ENCODE measurements at regions not wholly inside any gene's neighbourhood (a gene's known extent, or its start where the extent isn't known, plus 50 kb on each side); places are given as distances from the start of the nearest gene placed in this dataset.

- TF ChIP-seq, protein P1, sequence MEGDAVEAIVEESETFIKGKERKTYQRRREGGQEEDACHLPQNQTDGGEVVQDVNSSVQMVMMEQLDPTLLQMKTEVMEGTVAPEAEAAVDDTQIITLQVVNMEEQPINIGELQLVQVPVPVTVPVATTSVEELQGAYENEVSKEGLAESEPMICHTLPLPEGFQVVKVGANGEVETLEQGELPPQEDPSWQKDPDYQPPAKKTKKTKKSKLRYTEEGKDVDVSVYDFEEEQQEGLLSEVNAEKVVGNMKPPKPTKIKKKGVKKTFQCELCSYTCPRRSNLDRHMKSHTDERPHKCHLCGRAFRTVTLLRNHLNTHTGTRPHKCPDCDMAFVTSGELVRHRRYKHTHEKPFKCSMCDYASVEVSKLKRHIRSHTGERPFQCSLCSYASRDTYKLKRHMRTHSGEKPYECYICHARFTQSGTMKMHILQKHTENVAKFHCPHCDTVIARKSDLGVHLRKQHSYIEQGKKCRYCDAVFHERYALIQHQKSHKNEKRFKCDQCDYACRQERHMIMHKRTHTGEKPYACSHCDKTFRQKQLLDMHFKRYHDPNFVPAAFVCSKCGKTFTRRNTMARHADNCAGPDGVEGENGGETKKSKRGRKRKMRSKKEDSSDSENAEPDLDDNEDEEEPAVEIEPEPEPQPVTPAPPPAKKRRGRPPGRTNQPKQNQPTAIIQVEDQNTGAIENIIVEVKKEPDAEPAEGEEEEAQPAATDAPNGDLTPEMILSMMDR (conservative IDR thresholded peaks at IDR 0.05; ENCODE audit: low read length): no peak
- no peak overlapping the region for H3K4me3 ChIP-seq (ENCODE audit: low read length)
- no peak for DNase-seq (ENCODE audit: low read depth)
Measured at GRCh38 chr2:235140801-235141081, 188.9 kb downstream of the SH3BP4 start.

GRCh38 chr2:235141411-235142128, 189.8 kb downstream of the SH3BP4 start:
- TF ChIP-seq, protein P1 (conservative IDR thresholded peaks at IDR 0.05; ENCODE audit: low read length): no peak
- H3K4me3 ChIP-seq (ENCODE audit: low read length): no peak overlapping the region
- DNase-seq (ENCODE audit: low read depth): no peak

DNA sequence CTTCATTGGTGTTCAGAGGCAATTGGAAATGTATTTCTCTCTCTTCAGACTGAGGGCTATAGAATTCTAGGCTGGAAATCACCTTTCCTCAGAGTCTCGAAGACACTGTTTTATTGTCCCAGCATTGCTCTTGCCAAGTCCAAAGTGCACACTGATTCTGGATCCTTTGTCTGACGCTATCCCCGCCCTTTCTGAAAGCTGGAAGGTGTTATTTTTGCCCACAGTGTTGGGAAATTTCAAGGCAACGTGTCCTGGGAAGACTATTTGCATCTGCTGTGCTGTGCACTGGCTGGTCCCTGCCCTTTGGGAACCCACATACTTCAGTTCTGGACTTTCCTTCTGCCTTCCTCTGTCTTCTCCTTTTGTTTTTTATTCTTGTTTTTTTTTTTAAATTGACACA, 190.8 kb downstream of the SH3BP4 start:
- TF ChIP-seq, protein P1 (conservative IDR thresholded peaks at IDR 0.05; ENCODE audit: low read length): no peak
- DNase-seq (ENCODE audit: low read depth): no peak
- no peak overlapping the region for H3K4me3 ChIP-seq (ENCODE audit: low read length)

DNA sequence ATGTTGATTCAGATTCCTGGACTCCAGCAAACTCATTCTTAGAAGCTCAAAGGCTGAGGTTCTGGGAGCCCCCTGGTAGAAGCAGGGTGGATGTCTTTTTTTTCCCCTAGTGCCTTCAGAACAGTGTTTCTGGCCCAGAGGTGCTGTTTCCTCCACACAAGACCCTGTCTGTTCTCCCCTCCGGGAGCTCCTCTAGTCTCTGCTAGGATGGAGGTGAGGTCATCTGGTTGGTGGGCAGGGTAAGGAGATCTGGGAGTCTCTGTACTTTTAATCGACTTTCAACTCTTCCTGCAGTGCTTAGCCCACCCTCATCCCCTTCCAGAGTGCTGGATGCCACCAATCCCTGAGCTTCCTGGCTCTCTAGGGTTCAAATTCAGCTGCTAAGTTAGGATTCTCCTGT, 192.0 kb downstream of the SH3BP4 start:
- no peak for DNase-seq (ENCODE audit: low read depth)
- TF ChIP-seq, protein P1 (conservative IDR thresholded peaks at IDR 0.05; ENCODE audit: low read length): no peak

DNA sequence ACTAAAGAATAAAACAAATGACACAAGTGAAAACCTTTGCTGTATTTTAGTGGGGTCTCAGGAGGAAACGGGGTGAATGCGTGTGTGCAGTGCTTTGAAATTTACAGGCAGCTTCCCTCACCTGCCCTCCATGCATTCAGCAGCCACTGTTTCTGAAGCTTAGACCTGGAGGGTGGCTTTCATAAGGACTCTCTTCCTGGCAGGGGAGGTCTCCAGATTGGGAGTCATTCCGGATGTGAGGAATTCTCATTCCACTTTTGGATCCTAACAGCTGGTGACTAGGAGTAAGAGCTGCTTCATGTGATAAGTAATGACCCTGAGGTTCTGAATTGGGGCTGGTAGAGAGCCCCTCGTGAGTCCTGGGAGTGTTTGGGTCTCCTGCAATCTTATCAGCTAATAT, 192.5 kb downstream of the SH3BP4 start:
- DNase-seq (ENCODE audit: low read depth): no peak
- TF ChIP-seq, protein P1 (conservative IDR thresholded peaks at IDR 0.05; ENCODE audit: low read length): no peak
- no peak overlapping the region for H3K4me3 ChIP-seq (ENCODE audit: low read length)

More for the DNA sequence above, 192.0 kb downstream of the SH3BP4 start:
- H3K4me3 ChIP-seq (ENCODE audit: low read length): no peak overlapping the region

DNA sequence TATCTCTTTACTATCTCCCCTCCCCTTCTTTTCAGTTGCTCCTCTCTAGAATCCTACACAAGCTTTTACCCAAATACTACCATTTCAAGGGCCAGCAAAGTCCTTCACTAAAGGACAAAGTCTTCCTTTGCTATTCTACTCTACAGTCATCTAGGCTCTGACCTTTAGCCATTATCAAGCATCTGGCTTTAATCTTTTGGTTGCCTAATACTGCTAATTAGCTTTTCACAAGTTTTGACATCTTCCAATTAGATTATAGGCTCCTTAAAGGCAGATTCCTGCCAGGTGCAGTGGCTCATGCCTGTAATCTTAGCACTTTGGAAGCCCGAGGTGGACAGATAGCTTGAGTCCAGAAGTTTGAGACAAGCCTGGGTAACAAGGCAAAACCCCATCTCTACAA, 194.4 kb downstream of the SH3BP4 start:
- no peak for DNase-seq (ENCODE audit: low read depth)
- TF ChIP-seq, protein P1 (conservative IDR thresholded peaks at IDR 0.05; ENCODE audit: low read length): no peak
- no peak overlapping the region for H3K4me3 ChIP-seq (ENCODE audit: low read length)

DNA sequence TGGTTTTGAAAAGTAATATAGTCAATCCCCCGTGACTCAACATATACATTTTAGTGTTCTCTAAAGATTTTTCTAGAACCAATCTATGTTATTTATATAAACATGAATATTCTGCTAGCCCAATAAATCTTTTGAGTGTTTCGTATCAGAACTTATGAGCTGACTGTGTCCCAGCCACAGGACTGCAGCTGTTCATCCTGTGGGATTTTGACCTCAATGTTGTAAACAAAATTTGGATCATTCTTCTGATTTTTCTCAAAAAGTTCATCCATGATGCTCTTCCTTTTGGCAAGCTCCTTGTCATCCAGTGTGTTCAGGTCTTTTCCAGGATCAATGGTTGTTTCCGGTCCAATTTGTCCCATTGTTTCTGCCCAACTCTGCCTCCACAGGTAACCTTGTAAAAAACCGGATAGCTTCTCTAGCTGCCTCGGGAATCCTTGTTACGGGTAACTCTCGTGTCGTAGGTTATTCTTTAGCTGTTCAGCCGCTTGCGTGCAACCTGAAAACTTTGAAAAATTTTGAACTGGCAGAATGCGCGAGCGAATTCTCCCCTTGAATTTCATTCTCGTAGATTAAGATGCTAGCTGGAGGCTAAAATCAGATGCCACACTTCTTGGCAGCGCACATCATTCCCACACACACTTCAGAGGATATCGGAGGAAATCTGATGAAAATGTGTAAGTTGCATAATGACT, 195.2 kb downstream of the SH3BP4 start:
- TF ChIP-seq, protein P1 (conservative IDR thresholded peaks at IDR 0.05; ENCODE audit: low read length): no peak
- no peak for DNase-seq (ENCODE audit: low read depth)
- no peak overlapping the region for H3K4me3 ChIP-seq (ENCODE audit: low read length)

Measured in AG10803 (cell line).